ENCODE measurements at regions not wholly inside any gene's neighbourhood (a gene's known extent, or its start where the extent isn't known, plus 50 kb on each side); places are given as distances from the start of the nearest gene placed in this dataset.

DNA sequence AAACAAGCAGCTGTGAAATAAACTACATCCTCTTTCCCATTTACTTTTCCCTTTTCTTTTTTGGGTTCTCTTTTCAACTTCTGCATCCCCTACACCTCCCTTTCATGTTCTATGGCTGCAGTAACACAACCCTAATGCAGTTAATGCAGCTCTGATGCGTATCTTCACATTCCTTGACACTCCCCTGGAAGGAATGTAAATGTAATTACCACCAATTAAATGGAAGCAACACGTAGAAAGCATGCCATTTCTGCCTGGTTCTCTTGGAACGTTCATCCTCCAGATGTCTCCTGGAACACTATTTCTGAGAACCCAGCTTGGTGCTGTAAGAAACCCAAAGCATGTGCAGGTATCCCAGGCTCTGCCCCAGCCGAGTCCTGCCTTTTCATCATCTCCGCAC, 166.8 kb upstream of the FREM2 start:
- no peaks in the 10 kb centered on the region for H3K27me3 ChIP-seq (replicated peaks in 1 of 2; ENCODE audit: control insufficient read depth in 2 of 2, insufficient read depth in 2 of 2, low read length in 1 of 2)
- 24% methylated on average over 5 of the region's 5 CpGs for WGBS (ENCODE audit: insufficient coverage, insufficient replicate concordance, low lambda C conversion rate, missing lambda C conversion rate)
- H3K4me2 ChIP-seq (ENCODE audit: control insufficient read depth, insufficient read depth) = no peak overlapping the region
- intact Hi-C loops (cut with micrococcal nuclease; ENCODE audit: unreplicated experiment) = no loop called here
- BruUV-seq (replicated peaks) = no TSS peak
- in situ Hi-C loops (cut with MboI) = no loop called here
- H3K4me1 ChIP-seq (ENCODE audit: control insufficient read depth, insufficient read depth, low read length) = no peaks in the 10 kb centered on the region
- no peak for DNase-seq (ENCODE audit: low read depth, low spot score)
- no peak overlapping the region for H3K27ac ChIP-seq (ENCODE audit: control insufficient read depth, insufficient read depth)
- ChIA-PET SMC1A (ENCODE audit: uncharacterized antibody, unreplicated experiment) (interaction anchor here (1.0 kb wide), 1 partner anchor 122 kb away, joined by 4 read pairs; no protein-coding TSS in a partner anchor), POLR2A (no interaction called here), CTCF (interaction anchor here (1.1 kb wide), 1 partner anchor 62 kb away, joined by 3 read pairs; no protein-coding TSS in a partner anchor), RAD21 (ENCODE audit: unreplicated experiment) (no interaction called here)
- H3K4me3 ChIP-seq = no peak overlapping the region
- FAIRE-seq = no peak
- no peaks in the 10 kb centered on the region for H4K20me1 ChIP-seq (ENCODE audit: control insufficient read depth, insufficient read depth)
- no peak for TF ChIP-seq RBBP5 (conservative IDR thresholded peaks at IDR 0.05)
- TF ChIP-seq MYB (IDR thresholded peaks at IDR 0.05; ENCODE audit: borderline replicate concordance, low read depth, low read length) = no peak
- TF ChIP-seq, protein P1, sequence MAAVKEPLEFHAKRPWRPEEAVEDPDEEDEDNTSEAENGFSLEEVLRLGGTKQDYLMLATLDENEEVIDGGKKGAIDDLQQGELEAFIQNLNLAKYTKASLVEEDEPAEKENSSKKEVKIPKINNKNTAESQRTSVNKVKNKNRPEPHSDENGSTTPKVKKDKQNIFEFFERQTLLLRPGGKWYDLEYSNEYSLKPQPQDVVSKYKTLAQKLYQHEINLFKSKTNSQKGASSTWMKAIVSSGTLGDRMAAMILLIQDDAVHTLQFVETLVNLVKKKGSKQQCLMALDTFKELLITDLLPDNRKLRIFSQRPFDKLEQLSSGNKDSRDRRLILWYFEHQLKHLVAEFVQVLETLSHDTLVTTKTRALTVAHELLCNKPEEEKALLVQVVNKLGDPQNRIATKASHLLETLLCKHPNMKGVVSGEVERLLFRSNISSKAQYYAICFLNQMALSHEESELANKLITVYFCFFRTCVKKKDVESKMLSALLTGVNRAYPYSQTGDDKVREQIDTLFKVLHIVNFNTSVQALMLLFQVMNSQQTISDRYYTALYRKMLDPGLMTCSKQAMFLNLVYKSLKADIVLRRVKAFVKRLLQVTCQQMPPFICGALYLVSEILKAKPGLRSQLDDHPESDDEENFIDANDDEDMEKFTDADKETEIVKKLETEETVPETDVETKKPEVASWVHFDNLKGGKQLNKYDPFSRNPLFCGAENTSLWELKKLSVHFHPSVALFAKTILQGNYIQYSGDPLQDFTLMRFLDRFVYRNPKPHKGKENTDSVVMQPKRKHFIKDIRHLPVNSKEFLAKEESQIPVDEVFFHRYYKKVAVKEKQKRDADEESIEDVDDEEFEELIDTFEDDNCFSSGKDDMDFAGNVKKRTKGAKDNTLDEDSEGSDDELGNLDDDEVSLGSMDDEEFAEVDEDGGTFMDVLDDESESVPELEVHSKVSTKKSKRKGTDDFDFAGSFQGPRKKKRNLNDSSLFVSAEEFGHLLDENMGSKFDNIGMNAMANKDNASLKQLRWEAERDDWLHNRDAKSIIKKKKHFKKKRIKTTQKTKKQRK (IDR thresholded peaks at IDR 0.05; ENCODE audit: low read depth, low read length) = no peak
- H3K79me2 ChIP-seq (ENCODE audit: control insufficient read depth, insufficient read depth, low read length) = no peaks in the 10 kb centered on the region
- no peak overlapping the region for H2AFZ ChIP-seq (ENCODE audit: control insufficient read depth, low read depth, low read length)
- H3K9me3 ChIP-seq (replicated peaks; ENCODE audit: control insufficient read depth, insufficient read depth, low read length) = no peaks in the 10 kb centered on the region
- ATAC-seq = no peak
- H3K9ac ChIP-seq (ENCODE audit: control insufficient read depth, insufficient read depth, low read length) = no peak overlapping the region
- no peaks in the 10 kb centered on the region for H3K36me3 ChIP-seq (ENCODE audit: control insufficient read depth in 2 of 2, insufficient read depth in 2 of 2, low read length in 1 of 2)

DNA sequence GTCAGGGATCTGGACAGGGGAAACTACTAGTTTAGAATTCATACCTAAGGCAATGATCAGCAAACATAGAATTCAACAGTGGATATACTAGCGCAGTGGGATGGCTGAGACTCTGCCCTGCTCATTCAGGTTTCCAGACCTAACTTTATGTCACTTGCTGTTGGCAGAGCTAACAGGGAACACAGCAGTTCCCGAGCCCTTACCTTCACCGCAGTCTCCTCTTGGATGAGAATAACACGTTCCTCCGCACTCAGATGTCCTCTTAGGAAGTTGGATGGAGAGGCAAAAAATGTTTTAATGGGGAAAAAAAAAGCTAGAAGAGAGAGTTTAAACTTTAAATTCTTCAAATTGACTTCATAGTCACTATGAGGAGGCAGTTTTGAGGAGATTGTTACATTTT, 159.7 kb upstream of the FREM2 start:
- DNase-seq (ENCODE audit: low read depth, low spot score) (no peak), ATAC-seq (no peak), FAIRE-seq (no peak)
- ChIA-PET SMC1A (ENCODE audit: uncharacterized antibody, unreplicated experiment) (no interaction called here), CTCF (no interaction called here), RAD21 (ENCODE audit: unreplicated experiment) (no interaction called here), POLR2A (no interaction called here)
- H3K4me1 ChIP-seq (ENCODE audit: control insufficient read depth, insufficient read depth, low read length) = no peaks in the 10 kb centered on the region
- no peaks in the 10 kb centered on the region for H3K79me2 ChIP-seq (ENCODE audit: control insufficient read depth, insufficient read depth, low read length)
- no peak overlapping the region for H3K4me2 ChIP-seq (ENCODE audit: control insufficient read depth, insufficient read depth)
- H3K27me3 ChIP-seq (replicated peaks in 1 of 2; ENCODE audit: control insufficient read depth in 2 of 2, insufficient read depth in 2 of 2, low read length in 1 of 2) = no peaks in the 10 kb centered on the region
- no peak overlapping the region for H3K9ac ChIP-seq (ENCODE audit: control insufficient read depth, insufficient read depth, low read length)
- H3K4me3 ChIP-seq = no peak overlapping the region
- intact Hi-C loops (cut with micrococcal nuclease; ENCODE audit: unreplicated experiment) (no loop called here), in situ Hi-C loops (cut with MboI) (no loop called here)
- H3K36me3 ChIP-seq (ENCODE audit: control insufficient read depth in 2 of 2, insufficient read depth in 2 of 2, low read length in 1 of 2) = no peaks in the 10 kb centered on the region
- no TSS peak for BruUV-seq (replicated peaks)
- H3K27ac ChIP-seq (ENCODE audit: control insufficient read depth, insufficient read depth) = no peak overlapping the region
- no peaks in the 10 kb centered on the region for H4K20me1 ChIP-seq (ENCODE audit: control insufficient read depth, insufficient read depth)
- 40% methylated on average over 5 of the region's 5 CpGs for WGBS (ENCODE audit: insufficient coverage, insufficient replicate concordance, low lambda C conversion rate, missing lambda C conversion rate)
- H2AFZ ChIP-seq (ENCODE audit: control insufficient read depth, low read depth, low read length) = no peak overlapping the region
- H3K9me3 ChIP-seq (replicated peaks; ENCODE audit: control insufficient read depth, insufficient read depth, low read length) = no peaks in the 10 kb centered on the region
- TF ChIP-seq BHLHE40 (IDR thresholded peaks at IDR 0.05; ENCODE audit: borderline replicate concordance in 1 of 2, low read depth in 2 of 2, low read length in 1 of 2) (no peak), KAT2A (conservative IDR thresholded peaks at IDR 0.05; ENCODE audit: control insufficient read depth, low read depth, low read length) (no peak), MTA3 (IDR thresholded peaks at IDR 0.05; ENCODE audit: borderline replicate concordance, low read length) (no peak), TCF12 (IDR thresholded peaks at IDR 0.05; ENCODE audit: low read depth, low read length) (no peak), SMC3 (IDR thresholded peaks at IDR 0.05; ENCODE audit: borderline replicate concordance, low read length) (no peak), RBBP5 (conservative IDR thresholded peaks at IDR 0.05) (no peak), CREM (IDR thresholded peaks at IDR 0.05; ENCODE audit: low read depth) (no peak)
- TF ChIP-seq, protein P2, sequence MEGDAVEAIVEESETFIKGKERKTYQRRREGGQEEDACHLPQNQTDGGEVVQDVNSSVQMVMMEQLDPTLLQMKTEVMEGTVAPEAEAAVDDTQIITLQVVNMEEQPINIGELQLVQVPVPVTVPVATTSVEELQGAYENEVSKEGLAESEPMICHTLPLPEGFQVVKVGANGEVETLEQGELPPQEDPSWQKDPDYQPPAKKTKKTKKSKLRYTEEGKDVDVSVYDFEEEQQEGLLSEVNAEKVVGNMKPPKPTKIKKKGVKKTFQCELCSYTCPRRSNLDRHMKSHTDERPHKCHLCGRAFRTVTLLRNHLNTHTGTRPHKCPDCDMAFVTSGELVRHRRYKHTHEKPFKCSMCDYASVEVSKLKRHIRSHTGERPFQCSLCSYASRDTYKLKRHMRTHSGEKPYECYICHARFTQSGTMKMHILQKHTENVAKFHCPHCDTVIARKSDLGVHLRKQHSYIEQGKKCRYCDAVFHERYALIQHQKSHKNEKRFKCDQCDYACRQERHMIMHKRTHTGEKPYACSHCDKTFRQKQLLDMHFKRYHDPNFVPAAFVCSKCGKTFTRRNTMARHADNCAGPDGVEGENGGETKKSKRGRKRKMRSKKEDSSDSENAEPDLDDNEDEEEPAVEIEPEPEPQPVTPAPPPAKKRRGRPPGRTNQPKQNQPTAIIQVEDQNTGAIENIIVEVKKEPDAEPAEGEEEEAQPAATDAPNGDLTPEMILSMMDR (IDR thresholded peaks at IDR 0.05 in 2 of 3, conservative IDR thresholded peaks at IDR 0.05 in 1 of 3; ENCODE audit: control insufficient read depth in 2 of 3, extremely low read depth in 1 of 3, insufficient read depth in 1 of 3, low read depth in 3 of 3, low read length in 3 of 3) = no peak

Data from GM12878 (cell line).